RPMI8226 (cell line): ENCODE measurements at regions not wholly inside any gene's neighbourhood (a gene's known extent, or its start where the extent isn't known, plus 50 kb on each side); places are given as distances from the start of the nearest gene placed in this dataset.

Experiments used
- DNase-seq: peaks from one replicate; pipeline ENCODE4 v3.0.0-alpha.2; 2015

GRCh38 chr5:173835131-173835530, 53.0 kb upstream of the CPEB4 start:
- DNase-seq: no peak

DNA sequence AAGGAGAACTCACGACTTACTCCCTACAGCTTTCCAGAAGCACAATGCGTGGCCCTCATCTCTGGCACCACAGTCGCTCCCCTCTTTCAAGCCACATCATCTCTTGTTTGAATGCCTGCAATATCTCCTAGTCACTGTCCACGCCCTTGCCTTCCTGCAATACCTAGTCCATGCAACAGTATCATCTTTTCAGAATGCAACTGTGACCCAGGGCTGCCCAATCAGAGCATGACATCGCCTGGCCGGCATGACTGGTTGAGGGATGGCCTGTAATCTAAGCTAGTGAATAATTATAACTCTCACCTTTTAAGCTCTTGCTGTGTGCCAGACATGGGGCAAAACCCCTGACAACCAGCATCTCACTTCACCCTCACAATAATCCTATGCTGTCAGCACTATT, 52.5 kb upstream of the CPEB4 start:
- DNase-seq: no peak

- DNase-seq: no peak
These were observed 50.5 kb upstream of the CPEB4 start for GRCh38 chr5:173837654-173838053.
